Astrocyte of the cerebellum (primary cell): ENCODE measurements at regions not wholly inside any gene's neighbourhood (a gene's known extent, or its start where the extent isn't known, plus 50 kb on each side); places are given as distances from the start of the nearest gene placed in this dataset.

Source experiments
- DNase-seq: peaks from one replicate; pipeline ENCODE4 v3.0.0-alpha.2; 2011; ENCODE audit warnings: low read depth
- H3K4me3 ChIP-seq: 2 replicates; pipeline ENCODE4 v1.5.1; 2011; ENCODE audit warnings: mild to moderate bottlenecking, low read depth, low read length, moderate library complexity
- in situ Hi-C: cut with HindIII; loops from 2 replicates; pipeline ENCODE4 v1.10.0; 2017; ENCODE audit warnings: low sequenced_read_pairs
- TF ChIP-seq, protein P1 (sequence below): IDR thresholded peaks from 2 replicates; pipeline ENCODE4 v1.5.1; 2012; ENCODE audit warnings: low read length, low read depth, moderate library complexity, mild to moderate bottlenecking; ENCODE audit errors: missing control alignments

DNA sequence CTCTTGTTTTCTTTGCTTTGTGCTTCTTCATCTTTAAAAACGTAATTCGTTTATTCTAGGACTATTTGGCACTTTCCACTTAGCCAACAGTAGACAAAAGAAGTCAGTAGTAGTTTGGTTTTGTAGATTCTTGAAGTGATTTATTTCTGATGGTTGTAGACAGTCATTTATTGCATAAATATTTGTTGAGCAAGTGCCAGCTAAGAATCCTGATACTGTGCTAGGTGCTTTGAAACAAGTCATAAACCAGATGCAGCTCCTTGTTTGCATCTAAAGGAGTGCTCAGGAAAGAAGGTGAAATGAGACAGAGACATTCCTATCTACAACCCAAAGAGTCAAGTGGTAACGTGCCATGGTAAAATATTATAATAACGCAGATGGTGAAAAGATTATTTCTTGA lies 469.1 kb downstream of the GJA1 start:
- no peak overlapping the region for H3K4me3 ChIP-seq
- in situ Hi-C loops = no loop called here
- TF ChIP-seq, protein P1, sequence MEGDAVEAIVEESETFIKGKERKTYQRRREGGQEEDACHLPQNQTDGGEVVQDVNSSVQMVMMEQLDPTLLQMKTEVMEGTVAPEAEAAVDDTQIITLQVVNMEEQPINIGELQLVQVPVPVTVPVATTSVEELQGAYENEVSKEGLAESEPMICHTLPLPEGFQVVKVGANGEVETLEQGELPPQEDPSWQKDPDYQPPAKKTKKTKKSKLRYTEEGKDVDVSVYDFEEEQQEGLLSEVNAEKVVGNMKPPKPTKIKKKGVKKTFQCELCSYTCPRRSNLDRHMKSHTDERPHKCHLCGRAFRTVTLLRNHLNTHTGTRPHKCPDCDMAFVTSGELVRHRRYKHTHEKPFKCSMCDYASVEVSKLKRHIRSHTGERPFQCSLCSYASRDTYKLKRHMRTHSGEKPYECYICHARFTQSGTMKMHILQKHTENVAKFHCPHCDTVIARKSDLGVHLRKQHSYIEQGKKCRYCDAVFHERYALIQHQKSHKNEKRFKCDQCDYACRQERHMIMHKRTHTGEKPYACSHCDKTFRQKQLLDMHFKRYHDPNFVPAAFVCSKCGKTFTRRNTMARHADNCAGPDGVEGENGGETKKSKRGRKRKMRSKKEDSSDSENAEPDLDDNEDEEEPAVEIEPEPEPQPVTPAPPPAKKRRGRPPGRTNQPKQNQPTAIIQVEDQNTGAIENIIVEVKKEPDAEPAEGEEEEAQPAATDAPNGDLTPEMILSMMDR = no peak
- no peak for DNase-seq

DNA sequence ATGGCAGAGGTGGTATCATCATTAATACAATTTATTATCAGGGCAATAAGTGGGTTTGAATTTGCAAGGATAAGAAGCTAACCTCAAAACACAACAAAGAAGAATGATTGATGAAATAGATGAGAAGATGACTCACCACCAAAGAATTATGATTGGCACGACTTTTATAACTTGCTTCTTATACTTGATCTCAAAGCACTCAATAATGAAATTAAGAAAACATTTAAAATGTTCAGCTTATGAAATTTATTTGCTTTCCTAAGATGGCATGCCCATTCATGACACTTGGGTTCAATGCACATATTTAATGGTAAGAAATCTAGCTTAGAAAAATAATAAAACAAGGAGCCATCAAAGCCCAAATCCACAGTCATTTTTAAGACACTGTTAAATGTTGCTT lies 477.5 kb downstream of the GJA1 start:
- no peak for DNase-seq
- TF ChIP-seq, protein P1 = no peak
- in situ Hi-C loops = no loop called here
- H3K4me3 ChIP-seq = no peak overlapping the region

DNA sequence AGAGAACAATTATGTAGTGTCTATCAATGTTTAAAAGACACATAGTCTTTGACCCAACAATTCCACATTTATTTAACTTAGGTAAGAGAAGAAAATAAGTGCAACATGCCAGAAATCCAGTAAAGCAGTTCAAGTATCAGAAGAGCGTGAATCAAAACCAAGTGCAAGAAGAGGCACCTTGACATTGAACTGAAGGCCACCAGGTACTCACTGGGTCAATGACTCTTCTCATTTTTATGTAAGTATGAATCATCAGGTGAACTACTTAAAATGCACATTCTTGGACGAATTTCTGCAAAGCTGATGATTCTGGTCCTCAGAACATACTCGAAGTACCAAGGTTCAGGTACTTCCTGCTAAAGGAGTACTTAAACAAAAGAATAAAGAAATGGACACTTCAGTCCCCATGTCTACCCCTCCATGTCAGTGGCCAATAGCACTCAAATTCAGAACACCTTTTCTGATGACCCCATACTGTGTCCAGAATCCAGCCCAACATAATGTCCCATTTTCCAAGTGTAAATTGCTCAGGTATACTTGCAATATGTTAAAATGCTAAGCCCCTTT lies 481.9 kb downstream of the GJA1 start:
- in situ Hi-C loops = no loop called here
- H3K4me3 ChIP-seq = no peak overlapping the region
- DNase-seq = no peak
- TF ChIP-seq, protein P1 = no peak

DNA sequence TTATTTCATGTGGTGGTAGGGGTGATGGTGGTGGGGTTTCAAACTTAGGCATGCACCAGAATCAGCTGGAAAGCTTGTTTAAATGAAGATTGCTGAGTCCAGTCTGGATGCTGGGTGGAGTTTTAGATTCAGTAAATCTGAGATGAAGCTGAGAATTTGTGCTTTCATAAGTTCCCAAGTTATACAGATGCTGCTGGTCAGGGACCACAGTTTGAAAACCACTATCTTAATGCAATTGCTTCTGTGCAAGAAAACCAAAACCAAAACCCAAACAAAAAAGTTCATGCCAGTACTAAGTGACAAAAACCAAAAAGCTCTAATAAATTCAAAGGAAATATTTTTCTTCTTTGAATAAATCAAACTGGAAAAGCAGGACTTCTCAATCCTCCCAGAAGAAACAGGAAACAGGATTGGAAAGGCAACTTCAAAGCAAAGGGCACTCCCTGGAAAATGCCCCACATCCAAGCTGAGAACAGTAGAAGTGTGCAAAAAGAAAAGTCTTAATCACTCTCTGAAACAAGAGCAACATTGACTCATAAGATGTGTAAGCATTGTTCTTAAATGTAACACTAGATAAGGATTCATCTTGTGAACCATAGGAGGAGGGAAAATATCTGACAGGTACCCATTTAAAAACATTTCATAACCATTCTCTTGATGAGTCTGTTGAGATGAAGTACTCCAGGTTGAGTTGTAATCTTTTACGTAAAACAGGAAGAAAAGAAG lies 481.5 kb upstream of the HSF2 start:
- TF ChIP-seq, protein P1 = no peak
- no peak overlapping the region for H3K4me3 ChIP-seq
- DNase-seq = no peak
- in situ Hi-C loops = no loop called here

DNA sequence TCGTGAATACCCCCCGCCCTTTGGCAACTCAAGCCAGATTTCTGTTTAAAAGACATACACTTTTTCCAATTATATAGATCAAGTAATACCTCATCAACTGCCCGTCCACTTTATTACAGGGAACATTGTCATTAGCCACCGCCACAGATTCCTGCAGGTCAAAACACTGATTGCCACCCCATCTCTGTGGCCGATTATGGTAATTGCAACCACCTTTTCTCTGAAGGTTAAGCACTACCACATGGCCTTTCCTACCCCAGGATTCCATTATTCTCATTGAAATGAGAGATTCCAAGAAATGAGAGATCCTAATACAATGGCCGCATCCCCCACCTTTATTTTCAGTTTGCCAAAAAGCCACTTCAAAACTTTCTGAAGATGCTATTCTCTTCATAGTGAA lies 478.8 kb upstream of the HSF2 start:
- no peak for DNase-seq
- H3K4me3 ChIP-seq = no peak overlapping the region
- in situ Hi-C loops = no loop called here
- TF ChIP-seq, protein P1 = no peak

DNA sequence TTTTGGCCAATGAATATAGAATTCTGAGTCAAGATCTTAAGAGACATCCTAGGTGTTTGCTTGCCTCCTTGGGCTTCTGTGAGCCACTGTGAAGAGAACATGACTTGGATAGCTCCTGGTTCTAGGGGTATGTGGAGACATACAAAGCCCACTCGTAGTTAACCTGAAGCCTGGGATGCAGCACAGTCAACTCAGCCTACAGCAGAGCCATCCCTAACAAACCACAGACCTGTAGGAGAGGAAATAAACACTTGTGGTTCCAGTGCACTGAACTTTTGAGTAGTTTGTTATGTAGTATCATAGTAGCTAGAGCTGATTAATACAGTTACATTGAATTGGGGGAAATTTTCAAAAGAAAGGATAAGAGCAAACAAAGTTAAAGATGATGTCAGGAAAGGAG lies 474.4 kb upstream of the HSF2 start:
- TF ChIP-seq, protein P1 = no peak
- no peak for DNase-seq
- no peak overlapping the region for H3K4me3 ChIP-seq
- in situ Hi-C loops = no loop called here
